ENCODE measurements at regions not wholly inside any gene's neighbourhood (a gene's known extent, or its start where the extent isn't known, plus 50 kb on each side); places are given as distances from the start of the nearest gene placed in this dataset.

DNA sequence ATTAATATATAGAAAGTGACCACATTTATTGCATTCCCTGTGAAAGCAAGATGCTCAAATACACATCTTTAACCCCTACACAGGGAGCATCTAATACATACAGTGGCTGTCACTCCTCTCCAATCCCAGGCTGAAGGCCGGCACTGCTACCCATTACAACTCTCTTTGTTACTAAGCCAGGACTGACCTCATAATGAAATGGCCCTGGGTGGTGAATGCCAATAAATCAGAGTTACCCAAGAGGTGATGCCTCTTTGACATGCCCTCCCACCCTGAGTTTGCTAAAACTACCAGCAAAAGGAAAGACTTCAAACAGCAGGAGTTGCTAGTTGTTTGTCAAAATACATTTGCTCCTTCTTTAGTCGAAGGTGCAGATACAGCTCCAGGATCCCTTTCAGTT lies 214.2 kb downstream of the FOXA2 start:
- DNase-seq (ENCODE audit: low read depth in 2 of 2) = no peak

DNA sequence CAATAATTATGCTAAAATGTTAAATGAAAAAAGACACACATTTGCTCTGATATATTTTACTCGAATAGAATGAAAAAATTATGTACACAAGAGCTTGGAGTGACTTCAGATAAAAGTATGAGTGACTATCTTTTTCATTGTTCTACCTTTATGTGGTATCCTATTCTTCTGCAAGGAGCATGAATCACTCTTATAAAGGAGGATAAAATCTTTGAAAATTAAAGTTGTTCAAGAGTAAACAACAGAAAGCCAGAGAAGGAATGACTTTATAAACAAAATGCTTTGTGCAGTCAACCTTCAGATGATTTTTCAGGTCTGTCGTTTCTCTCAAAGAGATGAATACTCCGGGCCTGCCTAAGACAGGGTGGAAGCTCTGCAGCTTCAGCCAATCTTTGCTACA lies 215.3 kb downstream of the FOXA2 start:
- no peak for DNase-seq (ENCODE audit: low read depth in 2 of 2)

DNA sequence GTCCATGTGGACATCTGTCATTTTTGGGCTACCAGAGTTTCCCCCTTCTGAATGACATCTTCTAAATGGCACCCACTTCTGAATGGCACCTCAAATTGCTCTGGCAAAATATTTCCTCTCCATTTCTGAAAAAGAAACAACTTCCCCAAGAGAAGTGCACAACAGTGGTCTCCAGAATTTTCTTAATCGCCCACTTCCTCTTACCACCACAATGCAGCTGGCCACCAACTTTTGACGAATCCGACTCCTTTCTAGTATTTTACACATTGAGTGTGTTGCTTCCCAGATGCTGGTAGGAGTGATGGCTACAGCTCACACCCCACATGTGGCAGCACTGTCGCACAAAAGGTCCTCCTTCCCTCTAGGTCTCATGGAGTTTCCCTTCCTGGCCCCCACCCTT lies 216.1 kb downstream of the FOXA2 start:
- no peak for DNase-seq (ENCODE audit: low read depth in 2 of 2)

DNA sequence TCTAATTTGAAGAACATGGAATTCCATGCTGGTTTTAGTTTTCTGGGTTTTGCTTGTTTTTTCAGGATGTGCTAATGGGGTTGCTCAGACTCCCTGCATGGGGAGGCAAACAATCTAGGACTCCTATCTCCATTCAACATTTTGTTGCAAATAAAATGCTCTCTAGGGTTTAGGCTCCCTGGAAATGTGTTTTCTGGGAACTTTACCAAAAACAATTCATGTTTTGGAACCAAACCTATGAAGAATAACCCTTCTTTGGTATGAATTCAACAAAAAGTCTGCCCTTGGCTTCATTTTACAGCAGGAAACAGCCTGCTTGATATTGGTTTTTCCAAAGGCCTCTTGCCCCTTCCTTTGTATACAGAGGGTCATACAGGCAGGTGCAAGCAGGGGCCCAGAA lies 217.7 kb downstream of the FOXA2 start:
- no peak for DNase-seq (ENCODE audit: low read depth in 2 of 2)

DNA sequence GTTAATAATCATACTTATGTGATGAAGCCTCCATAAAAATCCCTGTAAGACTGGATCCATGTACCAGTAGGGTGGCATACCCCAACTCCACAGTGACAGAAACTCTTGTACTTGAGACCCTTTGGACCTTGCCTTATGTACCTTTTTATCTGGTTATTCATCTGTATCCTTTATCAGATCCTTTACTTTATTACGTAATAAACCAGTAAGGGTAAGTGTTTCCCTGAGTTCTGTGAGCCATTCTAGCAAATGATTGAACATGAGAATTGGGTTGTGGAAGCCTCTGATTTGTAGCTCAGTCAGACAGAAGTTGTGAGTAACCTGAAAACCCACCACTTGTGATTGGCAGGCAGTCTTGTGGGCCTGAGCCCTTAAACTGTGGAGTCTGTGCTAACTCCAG lies 229.7 kb downstream of the FOXA2 start:
- no peak for DNase-seq (ENCODE audit: low read depth in 2 of 2)

DNA sequence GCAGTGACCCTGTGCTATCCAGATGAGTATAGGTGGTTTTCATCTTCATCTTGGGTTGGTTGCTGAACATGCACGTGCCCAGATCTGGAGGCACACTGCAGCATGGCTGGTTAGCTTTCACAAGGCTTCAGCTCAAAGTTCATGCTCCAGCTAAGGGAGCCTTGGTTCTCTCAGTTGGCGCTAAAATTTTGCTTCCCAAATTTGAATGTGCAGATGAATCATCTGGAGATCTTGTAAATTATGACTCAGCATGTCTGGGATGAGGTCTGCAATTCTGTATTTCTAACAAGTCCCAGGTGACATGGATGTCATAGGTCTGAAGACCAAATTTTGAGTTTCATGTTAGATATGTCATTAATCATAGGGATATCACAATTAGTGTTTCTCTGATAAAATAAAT lies 230.8 kb downstream of the FOXA2 start:
- no peak for DNase-seq (ENCODE audit: low read depth in 2 of 2)

DNA sequence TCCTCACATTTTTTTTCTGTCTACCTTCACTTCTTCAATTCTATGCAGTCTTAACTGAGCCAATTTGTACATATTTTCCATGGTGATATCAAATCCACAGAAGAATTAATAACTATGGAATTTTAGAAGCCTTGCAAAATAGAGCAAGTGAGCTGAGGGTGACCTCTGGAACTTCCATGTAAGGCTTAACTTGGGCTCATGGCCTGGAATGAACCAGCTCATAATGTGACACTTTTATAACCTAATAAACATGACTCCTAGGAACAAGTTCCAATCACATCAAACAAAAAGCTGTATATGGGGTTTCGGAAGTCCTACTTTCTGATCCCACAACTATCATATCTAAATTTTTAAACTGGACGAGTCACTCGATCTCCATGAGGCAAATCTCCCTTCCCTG lies 232.4 kb downstream of the FOXA2 start:
- no peak for DNase-seq (ENCODE audit: low read depth in 2 of 2)

DNA sequence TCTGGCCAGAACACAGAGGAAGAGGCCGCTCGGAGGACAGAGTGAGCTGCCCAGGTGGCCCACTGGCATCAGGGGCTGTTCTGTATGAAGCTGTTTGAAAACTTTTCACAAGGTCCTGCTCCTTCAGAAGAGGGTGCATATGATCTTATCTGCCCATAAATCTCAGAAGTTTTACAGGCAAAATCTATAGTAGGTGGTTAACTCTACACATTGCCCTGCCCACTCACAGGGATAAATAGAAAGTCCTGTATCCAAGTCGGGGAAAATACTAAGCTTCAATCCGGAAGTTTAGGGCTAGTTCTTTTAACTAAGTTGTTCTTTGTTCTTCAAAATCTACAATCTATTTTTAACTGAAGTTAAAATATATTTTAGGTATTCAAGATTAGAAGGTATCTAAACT lies 233.7 kb downstream of the FOXA2 start:
- no peak for DNase-seq (ENCODE audit: low read depth in 2 of 2)

DNA sequence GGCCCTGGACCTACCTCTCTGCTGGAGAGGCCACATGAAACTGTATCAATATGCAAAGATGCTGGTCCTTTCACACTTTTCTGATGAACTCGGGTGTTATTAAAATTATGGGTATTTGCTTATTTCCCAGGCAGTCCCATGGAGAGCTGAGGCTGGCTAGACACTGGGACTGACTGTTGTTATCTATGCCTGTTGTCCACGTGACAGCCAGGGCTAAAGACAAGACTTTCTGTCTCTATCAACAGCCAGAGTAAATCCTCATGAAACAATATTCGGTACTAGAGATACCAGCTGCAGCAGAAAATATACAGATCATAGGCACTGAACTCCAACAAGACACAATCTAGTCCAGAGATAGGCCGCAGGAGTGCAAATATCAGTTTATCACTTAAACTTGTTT lies 236.4 kb downstream of the FOXA2 start:
- no peak for DNase-seq (ENCODE audit: low read depth in 2 of 2)

DNA sequence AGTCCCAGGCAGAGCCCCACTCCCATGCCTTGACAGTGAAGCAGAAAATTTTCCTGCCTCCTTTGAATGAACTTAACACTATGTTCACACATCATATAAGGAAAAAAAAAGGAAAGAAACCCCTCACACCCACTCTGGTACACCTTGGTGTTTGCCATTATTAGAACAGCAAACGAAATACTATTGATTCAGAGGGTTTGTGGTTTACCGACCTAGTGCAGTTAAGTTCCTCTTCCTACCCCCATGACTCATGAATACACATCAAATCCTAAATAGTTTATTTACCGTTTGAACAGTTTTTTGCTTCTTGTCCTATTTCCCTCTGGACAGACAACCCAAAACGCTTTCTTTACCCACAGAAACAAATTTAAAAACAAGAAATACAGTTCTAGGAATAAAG lies 237.7 kb downstream of the FOXA2 start:
- no peak for DNase-seq (ENCODE audit: low read depth in 2 of 2)

DNA sequence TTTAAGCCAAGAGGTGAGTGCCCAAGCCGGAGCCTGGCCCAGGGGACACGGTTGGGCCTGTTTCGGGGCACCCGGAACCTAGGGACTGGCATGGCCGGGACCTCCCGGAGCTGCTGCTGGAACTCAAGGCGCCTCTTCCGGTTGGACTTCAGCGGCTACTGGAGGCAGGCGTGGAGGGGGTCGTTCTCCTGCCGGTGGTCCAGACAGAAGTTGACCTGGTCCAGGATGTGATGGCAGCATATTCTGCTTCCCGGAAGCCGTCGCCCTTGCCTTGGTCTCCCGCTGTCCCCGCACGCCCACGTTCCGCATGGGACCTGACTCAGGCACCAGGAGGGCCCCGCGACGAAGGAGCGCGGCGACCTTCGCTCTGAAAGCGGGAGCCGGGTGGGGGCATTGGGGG lies 240.8 kb downstream of the FOXA2 start:
- no peak for DNase-seq (ENCODE audit: low read depth in 2 of 2)

DNA sequence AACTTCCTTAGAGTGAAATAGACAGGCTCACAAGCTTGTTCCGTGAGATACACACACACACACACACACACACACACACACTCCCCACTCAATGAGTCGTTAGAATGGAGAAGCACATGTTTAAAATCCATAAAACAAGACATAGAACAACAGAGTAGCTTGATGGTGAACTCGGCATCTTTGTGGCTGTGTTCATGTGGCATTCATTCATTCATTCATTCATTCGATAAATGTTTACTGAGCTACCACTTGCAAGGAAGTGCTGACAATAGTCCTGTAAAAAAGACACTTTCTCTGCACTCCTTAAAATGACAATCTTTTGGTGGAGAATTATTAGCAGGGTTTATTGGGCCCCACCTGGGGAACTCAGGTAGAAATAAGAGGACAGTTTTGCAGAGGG lies 242.0 kb downstream of the FOXA2 start:
- no peak for DNase-seq (ENCODE audit: low read depth in 2 of 2)

DNA sequence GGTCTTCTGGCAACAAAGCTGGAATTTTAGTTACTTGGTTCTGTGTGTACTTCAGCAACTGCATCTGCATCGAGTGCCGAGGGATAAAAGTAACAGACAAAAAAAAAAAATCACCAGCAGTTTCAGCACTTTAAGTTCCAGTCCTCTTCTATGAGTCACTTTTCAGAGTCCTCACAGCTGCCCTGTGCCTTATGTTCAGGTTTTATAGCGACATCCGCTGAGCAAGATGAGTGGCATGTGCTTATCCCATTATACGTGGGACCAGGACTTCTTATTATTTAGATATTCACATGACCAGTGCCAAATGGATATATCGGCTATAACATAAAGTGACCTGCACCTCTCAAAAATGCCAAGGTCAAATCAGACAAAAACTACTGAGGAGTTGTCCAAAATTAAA lies 242.9 kb downstream of the FOXA2 start:
- no peak for DNase-seq (ENCODE audit: low read depth in 2 of 2)

DNA sequence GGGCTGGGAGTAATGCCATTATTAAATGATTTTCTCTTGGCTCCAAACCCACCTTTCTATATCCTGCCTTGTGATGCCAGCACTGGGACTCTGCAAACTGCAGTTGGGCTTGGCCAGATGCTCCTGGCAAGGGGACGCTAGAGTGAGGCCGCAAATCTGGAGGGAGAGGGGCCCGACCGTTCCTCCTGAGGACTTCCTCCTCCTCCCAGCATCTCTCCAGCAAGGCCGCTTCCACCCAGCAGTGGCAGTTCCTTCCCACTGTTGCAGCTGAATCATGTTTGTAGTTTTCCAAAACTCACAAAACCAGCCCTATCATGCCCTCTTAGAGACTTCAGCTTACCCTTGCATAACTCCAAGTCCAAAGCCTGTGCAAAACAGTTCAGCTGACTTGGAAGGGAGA lies 244.4 kb downstream of the FOXA2 start:
- DNase-seq (ENCODE audit: low read depth in 2 of 2) = no peak

DNA sequence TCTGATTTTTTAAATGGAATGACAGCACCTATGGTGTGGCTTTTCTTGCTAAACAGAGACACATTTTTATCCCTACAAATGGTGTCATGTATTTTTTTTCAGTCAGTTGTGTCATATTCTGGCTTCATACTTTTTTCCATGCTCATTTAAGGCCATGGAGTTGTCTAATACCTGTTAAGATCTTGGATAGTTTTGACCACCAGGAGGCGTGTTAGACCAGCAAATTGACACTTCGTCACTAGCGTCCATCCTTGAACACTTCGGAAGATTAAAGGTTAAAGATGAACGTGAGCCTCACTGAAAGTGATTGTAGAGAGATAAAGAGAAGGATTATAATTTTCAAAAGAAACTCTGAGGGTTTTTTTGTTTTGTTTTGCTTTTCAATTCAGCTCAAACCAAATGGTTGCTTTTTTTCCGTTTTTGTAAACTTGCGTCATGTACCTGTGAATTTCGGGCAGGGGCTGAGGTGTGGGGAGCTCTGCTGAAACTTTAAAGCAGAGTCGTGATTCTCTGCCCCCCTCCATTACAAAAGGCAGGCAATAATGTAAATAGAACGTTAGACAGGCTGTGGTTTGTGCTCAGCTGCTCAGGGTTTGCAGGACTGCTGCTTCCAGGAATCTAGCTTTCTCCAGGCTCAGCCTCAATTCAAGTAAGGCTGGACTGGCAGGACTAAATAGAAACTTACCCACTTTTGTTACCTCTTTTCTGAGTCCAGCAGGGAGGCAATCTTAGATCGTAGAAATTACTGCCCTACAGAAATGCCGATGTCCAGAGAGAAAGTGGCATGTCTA lies 245.1 kb downstream of the FOXA2 start:
- no peak for DNase-seq (ENCODE audit: low read depth in 2 of 2)

DNA sequence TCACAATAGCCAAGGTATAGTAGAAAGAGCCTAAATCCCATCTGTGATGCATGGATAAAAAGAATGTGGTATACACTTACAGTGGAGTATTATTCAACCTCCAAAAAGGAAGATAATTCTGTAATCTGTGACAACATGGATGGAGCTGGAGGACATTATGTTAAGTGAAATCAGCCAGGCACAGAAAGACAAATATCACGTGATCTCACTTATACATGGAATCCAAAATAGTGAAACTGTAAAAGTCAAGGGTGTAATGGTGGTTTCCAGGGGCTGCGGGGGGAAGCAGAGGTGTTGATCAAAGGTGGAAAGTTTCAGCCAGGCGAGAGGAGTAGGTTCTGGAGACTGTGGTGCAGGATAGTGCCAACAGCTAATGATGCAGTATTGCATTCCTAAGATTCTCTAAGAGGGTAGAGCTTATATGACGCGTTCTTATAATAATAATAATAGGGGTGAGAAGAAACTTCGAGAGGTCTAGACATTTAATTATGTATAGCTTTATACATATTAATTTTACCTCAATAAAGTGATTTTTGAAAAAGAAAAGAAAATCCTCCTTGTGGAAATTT lies 246.1 kb downstream of the FOXA2 start:
- no peak for DNase-seq (ENCODE audit: low read depth in 2 of 2)

DNA sequence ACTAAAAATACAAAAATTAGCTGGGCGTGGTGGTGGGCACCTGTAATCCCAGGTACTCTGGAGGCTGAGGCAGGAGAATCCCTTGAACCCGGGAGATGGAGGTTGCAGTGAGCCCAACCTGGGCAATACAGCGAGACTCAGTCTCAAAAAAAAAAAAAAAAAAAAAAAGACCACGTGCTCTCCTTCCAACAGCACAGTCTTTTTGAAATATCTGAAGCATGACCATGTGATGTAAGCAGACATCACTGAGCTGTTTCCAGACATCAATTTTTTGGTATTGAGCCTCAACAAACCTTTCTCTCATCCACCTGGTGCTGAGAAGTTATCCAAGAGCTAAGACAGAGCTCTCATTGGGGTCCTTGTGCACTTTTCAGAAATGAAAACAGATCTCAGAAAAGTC lies 249.2 kb downstream of the FOXA2 start:
- DNase-seq (ENCODE audit: low read depth in 2 of 2) = no peak

DNA sequence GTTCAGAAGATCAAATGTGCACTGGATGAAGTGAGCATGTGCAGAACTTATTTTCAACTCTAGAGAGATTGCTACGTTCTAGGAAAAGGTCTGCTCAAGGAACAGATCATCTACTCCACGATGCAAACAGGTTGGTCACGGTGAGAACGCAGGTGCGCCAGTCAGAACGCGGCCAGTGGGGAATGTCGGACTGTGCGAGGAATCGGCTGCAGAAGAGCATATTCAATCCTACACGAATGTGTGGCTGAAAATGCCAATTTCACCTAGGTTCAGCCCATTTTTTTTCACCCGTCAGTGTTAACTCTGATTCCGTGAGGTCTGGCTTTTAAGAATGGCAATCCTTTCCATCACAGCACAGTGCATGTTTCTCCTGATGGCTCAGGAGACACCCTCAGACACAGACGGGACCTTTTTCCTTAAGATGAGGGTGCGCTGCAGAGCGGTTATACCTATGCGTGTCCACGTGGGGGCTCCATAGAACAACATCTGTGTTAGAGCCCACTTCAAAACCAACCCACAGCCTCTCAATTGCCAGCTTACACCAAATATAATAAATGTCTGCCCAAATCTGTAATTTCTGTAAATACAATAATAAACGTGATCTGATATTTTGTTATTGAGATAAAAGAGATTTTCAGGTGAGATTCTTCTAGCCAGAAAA lies 250.4 kb downstream of the FOXA2 start:
- peak; percentile 2 to 11 for DNase-seq (ENCODE audit: low read depth in 2 of 2)

DNA sequence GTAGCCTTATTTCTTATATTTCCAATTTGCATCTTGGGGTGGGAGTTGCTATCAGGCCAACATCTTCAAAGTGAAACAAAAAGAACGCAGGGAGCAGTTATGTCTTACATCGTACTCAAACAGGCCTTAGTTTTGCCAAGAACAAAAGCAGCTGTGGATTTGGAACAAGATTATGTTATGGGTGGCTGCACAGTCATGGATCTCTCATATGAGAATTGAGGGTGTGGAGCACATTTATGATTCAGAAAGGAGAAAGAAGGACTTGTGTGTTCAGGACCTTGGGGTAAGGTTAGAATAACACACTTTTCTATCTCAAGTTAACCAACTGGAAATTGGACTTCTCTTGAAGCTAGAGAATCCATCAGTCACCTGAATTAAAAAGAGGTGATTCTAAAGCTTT lies 259.9 kb downstream of the FOXA2 start:
- no peak for DNase-seq (ENCODE audit: low read depth in 2 of 2)

DNA sequence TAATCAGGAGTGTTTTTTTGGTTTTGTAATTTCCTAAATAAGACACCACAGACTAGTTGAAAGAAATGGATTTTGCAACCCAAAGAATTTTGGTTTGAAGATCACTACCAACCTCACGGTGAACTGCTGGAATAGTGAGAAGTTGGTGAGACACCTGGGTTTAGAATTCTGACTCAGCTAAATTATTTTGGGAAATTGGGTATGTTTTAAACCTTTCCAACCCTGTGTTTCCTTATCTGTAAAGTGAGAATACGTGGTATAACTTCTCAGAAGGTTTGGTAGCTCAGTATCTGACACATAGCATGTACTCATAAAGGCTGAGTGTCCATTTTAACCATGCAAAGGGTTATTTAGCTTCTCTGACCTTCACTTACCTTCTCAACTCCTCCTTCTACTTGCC lies 261.9 kb downstream of the FOXA2 start:
- DNase-seq (ENCODE audit: low read depth in 2 of 2) = no peak

DNA sequence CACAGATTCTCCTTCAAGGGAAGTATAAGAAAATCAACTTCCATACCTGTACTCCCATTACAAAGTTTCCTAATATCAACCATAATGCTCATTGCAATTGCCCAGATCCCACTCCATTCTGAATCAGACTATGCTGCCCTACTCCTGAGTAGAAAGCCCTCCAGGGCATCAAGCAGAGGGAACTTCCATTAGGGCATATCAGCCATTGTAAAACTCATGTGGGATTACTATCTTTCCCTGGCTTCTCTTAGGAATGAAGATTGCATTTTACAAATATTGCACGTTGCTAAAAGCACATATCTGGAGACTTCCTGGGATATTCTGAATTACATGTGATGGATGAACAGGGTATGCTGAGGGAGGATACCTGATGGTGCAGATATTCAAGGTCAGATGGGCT lies 263.2 kb downstream of the FOXA2 start:
- no peak for DNase-seq (ENCODE audit: low read depth in 2 of 2)

DNA sequence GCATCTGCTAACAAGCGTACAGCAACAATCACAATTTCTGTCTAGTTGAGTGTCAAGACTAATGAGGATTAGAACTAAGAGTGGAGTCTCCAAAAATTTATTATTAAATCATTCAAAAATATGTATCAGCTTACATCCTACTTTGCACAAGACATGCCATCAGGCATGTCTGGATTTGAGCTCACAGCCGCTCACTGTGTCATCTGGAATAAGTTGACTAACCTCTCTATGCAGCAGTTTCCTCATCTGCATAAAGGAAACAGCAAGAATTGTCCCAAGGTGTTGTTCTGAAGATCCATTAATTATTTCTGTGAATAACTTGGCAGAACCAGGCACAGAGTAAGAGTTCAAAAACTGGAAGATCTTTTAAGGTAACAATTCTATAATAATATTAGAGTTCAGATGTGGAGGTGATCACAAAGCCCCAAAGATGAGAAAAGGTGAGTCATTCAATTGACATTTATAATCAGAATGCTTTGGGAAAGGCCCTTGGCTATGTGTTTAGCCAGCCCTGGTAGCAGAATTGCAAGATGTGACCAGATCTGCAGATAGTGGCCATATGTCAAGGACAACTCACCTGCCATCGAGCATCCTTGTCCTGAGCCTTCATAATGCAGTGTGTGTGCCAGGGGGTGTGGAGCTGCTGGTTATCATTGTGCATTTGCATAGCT lies 264.0 kb downstream of the FOXA2 start:
- DNase-seq (ENCODE audit: low read depth in 2 of 2) = no peak

DNA sequence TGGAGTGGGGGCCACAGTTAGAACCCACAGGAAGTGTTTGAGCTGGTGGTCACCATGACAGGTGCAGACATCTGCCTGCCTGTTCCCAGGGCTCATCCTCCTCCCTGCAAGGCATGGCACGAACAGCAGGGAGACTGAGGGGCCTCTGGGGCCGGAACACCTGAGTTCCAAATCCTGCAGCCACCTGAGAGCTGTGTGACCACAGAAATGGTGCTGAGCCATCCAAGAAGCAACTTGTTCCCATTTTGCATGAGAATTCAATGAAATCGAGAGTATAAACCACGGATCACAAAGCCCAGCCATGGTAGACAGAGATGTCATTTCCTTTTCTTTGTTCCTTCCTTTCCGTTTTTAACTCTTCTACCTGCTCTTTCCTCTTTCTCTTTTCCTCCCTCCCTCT lies 268.6 kb downstream of the FOXA2 start:
- DNase-seq (ENCODE audit: low read depth in 2 of 2) = no peak

Data from stimulated activated CD8-positive, alpha-beta memory T cell treated with anti-CD3 and anti-CD28 coated beads, Interleukin-15, amount 100 ng/mL, for 48 hours (primary cell).